ENCODE measurements at regions not wholly inside any gene's neighbourhood (a gene's known extent, or its start where the extent isn't known, plus 50 kb on each side); places are given as distances from the start of the nearest gene placed in this dataset.

GRCh38 chr17:72587156-72587555, 466.3 kb downstream of the SOX9 start:
- Histone ChIP-seq H3K36me3 (ENCODE audit: control insufficient read depth, insufficient read depth, low read length) (no peaks in the 10 kb centered on the region), H3K4me3 (ENCODE audit: low read depth, low read length) (no peak overlapping the region), H3K9me3 (ENCODE audit: control insufficient read depth in 2 of 2, low read length in 2 of 2) (no peaks in the 10 kb centered on the region), H3K27me3 (ENCODE audit: control insufficient read depth, insufficient read depth, low read length) (peaks cover 13% of the 10 kb centered on the region), H3K4me1 (ENCODE audit: control insufficient read depth, insufficient read depth, low read length, poor library complexity, severe bottlenecking) (peaks cover 10% of the 10 kb centered on the region), H3K27ac (ENCODE audit: insufficient read depth, low read length, poor library complexity, severe bottlenecking) (no peak overlapping the region)
- peaks cover 34% of the 10 kb centered on the region for H3K27me3 Mint-ChIP-seq
- no peak overlapping the region for H3K27ac Mint-ChIP-seq
- H3K36me3 Mint-ChIP-seq: no peaks in the 10 kb centered on the region
- H3K4me3 Mint-ChIP-seq: no peak overlapping the region
- peaks cover 0 to 6% (median 0%) of the 10 kb centered on the region in 7 donors for H3K9me3 Mint-ChIP-seq
- DNase-seq: no peak
- no peak for ATAC-seq (ENCODE audit: low read depth in 2 of 2)
- H3K4me1 Mint-ChIP-seq: peaks cover 3 to 21% (median 8%) of the 10 kb centered on the region in 4 donors

GRCh38 chr17:72587773-72588511, 467.1 kb downstream of the SOX9 start:
- no peaks in the 10 kb centered on the region for H3K36me3 ChIP-seq (ENCODE audit: control insufficient read depth, insufficient read depth, low read length)

GRCh38 chr17:72588561-72588960, 467.7 kb downstream of the SOX9 start:
- peaks cover 3 to 23% (median 10%) of the 10 kb centered on the region in 4 donors for H3K4me1 Mint-ChIP-seq
- Histone ChIP-seq H3K4me3 (ENCODE audit: low read depth, low read length) (no peak overlapping the region), H3K36me3 (ENCODE audit: control insufficient read depth, insufficient read depth, low read length) (no peaks in the 10 kb centered on the region), H3K4me1 (ENCODE audit: control insufficient read depth, insufficient read depth, low read length, poor library complexity, severe bottlenecking) (peaks cover 15% of the 10 kb centered on the region), H3K9me3 (ENCODE audit: control insufficient read depth in 2 of 2, low read length in 2 of 2) (no peaks in the 10 kb centered on the region), H3K27me3 (ENCODE audit: control insufficient read depth, insufficient read depth, low read length) (peaks cover 13% of the 10 kb centered on the region), H3K27ac (ENCODE audit: insufficient read depth, low read length, poor library complexity, severe bottlenecking) (no peak overlapping the region)
- no peak for DNase-seq
- peak overlapping the region in 1 of 4 donors; percentile 17 for H3K4me3 Mint-ChIP-seq
- H3K27ac Mint-ChIP-seq: no peak overlapping the region
- no peaks in the 10 kb centered on the region for H3K36me3 Mint-ChIP-seq
- H3K9me3 Mint-ChIP-seq: peaks cover 0 to 4% (median 0%) of the 10 kb centered on the region in 7 donors
- H3K27me3 Mint-ChIP-seq: peaks cover 42% of the 10 kb centered on the region
- no peak for ATAC-seq (ENCODE audit: low read depth in 2 of 2)

More at GRCh38 chr17:72587773-72588511, 467.1 kb downstream of the SOX9 start:
- H3K4me3 ChIP-seq (ENCODE audit: low read depth, low read length): no peak overlapping the region
- H3K4me1 ChIP-seq (ENCODE audit: control insufficient read depth, insufficient read depth, low read length, poor library complexity, severe bottlenecking): peaks cover 15% of the 10 kb centered on the region
- Mint-ChIP-seq H3K4me3 (no peak overlapping the region), H3K27ac (peak overlapping the region in 1 of 3 donors; percentile 48), H3K9me3 (peaks cover 0 to 4% (median 0%) of the 10 kb centered on the region in 7 donors), H3K36me3 (no peaks in the 10 kb centered on the region), H3K27me3 (peaks cover 36% of the 10 kb centered on the region), H3K4me1 (peaks cover 3 to 23% (median 8%) of the 10 kb centered on the region in 4 donors)
- H3K9me3 ChIP-seq (ENCODE audit: control insufficient read depth in 2 of 2, low read length in 2 of 2): no peaks in the 10 kb centered on the region
- DNase-seq: peak in 1 of 3 donors; percentile 12
- H3K27me3 ChIP-seq (ENCODE audit: control insufficient read depth, insufficient read depth, low read length): peaks cover 13% of the 10 kb centered on the region
- no peak overlapping the region for H3K27ac ChIP-seq (ENCODE audit: insufficient read depth, low read length, poor library complexity, severe bottlenecking)
- no peak for ATAC-seq (ENCODE audit: low read depth in 2 of 2)

GRCh38 chr17:72588961-72589360, 468.1 kb downstream of the SOX9 start:
- Histone ChIP-seq H3K36me3 (ENCODE audit: control insufficient read depth, insufficient read depth, low read length) (no peaks in the 10 kb centered on the region), H3K27me3 (ENCODE audit: control insufficient read depth, insufficient read depth, low read length) (peaks cover 13% of the 10 kb centered on the region), H3K4me3 (ENCODE audit: low read depth, low read length) (no peak overlapping the region), H3K9me3 (ENCODE audit: control insufficient read depth in 2 of 2, low read length in 2 of 2) (no peaks in the 10 kb centered on the region), H3K4me1 (ENCODE audit: control insufficient read depth, insufficient read depth, low read length, poor library complexity, severe bottlenecking) (peaks cover 15% of the 10 kb centered on the region), H3K27ac (ENCODE audit: insufficient read depth, low read length, poor library complexity, severe bottlenecking) (no peak overlapping the region)
- no peak for DNase-seq
- Mint-ChIP-seq H3K9me3 (peaks cover 0 to 4% (median 0%) of the 10 kb centered on the region in 7 donors), H3K27me3 (peaks cover 42% of the 10 kb centered on the region), H3K27ac (no peak overlapping the region), H3K4me1 (peaks cover 3 to 23% (median 11%) of the 10 kb centered on the region in 4 donors), H3K36me3 (no peaks in the 10 kb centered on the region), H3K4me3 (no peak overlapping the region)
- no peak for ATAC-seq (ENCODE audit: low read depth in 2 of 2)

GRCh38 chr17:72590382-72590781, 469.6 kb downstream of the SOX9 start:
- H3K27ac Mint-ChIP-seq: no peak overlapping the region
- ATAC-seq (ENCODE audit: low read depth in 2 of 2) (no peak), DNase-seq (no peak)
- peaks cover 42% of the 10 kb centered on the region for H3K27me3 Mint-ChIP-seq
- H3K36me3 Mint-ChIP-seq: no peaks in the 10 kb centered on the region
- no peak overlapping the region for H3K4me3 ChIP-seq (ENCODE audit: low read depth, low read length)
- H3K4me3 Mint-ChIP-seq: peak overlapping the region in 2 of 4 donors; percentile 3 to 26
- peaks cover 5 to 23% (median 9%) of the 10 kb centered on the region in 4 donors for H3K4me1 Mint-ChIP-seq
- H3K9me3 ChIP-seq (ENCODE audit: control insufficient read depth in 2 of 2, low read length in 2 of 2): no peaks in the 10 kb centered on the region
- H3K36me3 ChIP-seq (ENCODE audit: control insufficient read depth, insufficient read depth, low read length): no peaks in the 10 kb centered on the region
- H3K9me3 Mint-ChIP-seq: peaks cover 0 to 4% (median 0%) of the 10 kb centered on the region in 7 donors
- peaks cover 13% of the 10 kb centered on the region for H3K27me3 ChIP-seq (ENCODE audit: control insufficient read depth, insufficient read depth, low read length)
- H3K4me1 ChIP-seq (ENCODE audit: control insufficient read depth, insufficient read depth, low read length, poor library complexity, severe bottlenecking): peaks cover 15% of the 10 kb centered on the region
- H3K27ac ChIP-seq (ENCODE audit: insufficient read depth, low read length, poor library complexity, severe bottlenecking): no peak overlapping the region

GRCh38 chr17:72590882-72591281, 470.1 kb downstream of the SOX9 start:
- no peak for ATAC-seq (ENCODE audit: low read depth in 2 of 2)
- peaks cover 15% of the 10 kb centered on the region for H3K4me1 ChIP-seq (ENCODE audit: control insufficient read depth, insufficient read depth, low read length, poor library complexity, severe bottlenecking)
- Mint-ChIP-seq H3K4me1 (peaks cover 8 to 23% (median 9%) of the 10 kb centered on the region in 4 donors), H3K36me3 (no peaks in the 10 kb centered on the region), H3K4me3 (peak overlapping the region in 2 of 4 donors; percentile 48 to 75), H3K9me3 (peaks cover 0 to 4% (median 0%) of the 10 kb centered on the region in 7 donors), H3K27me3 (peaks cover 47% of the 10 kb centered on the region), H3K27ac (no peak overlapping the region)
- no peaks in the 10 kb centered on the region for H3K9me3 ChIP-seq (ENCODE audit: control insufficient read depth in 2 of 2, low read length in 2 of 2)
- no peak overlapping the region for H3K4me3 ChIP-seq (ENCODE audit: low read depth, low read length)
- no peak overlapping the region for H3K27ac ChIP-seq (ENCODE audit: insufficient read depth, low read length, poor library complexity, severe bottlenecking)
- no peak for DNase-seq
- peaks cover 13% of the 10 kb centered on the region for H3K27me3 ChIP-seq (ENCODE audit: control insufficient read depth, insufficient read depth, low read length)
- H3K36me3 ChIP-seq (ENCODE audit: control insufficient read depth, insufficient read depth, low read length): no peaks in the 10 kb centered on the region

GRCh38 chr17:72591289-72592241, 470.7 kb downstream of the SOX9 start:
- peaks cover 8 to 23% (median 9%) of the 10 kb centered on the region in 4 donors for H3K4me1 Mint-ChIP-seq
- no peak overlapping the region for H3K27ac ChIP-seq (ENCODE audit: insufficient read depth, low read length, poor library complexity, severe bottlenecking)
- peak overlapping the region; percentile 79 to 83 (median 80) for H3K4me3 Mint-ChIP-seq
- no peak for ATAC-seq (ENCODE audit: low read depth in 2 of 2)
- peaks cover 13% of the 10 kb centered on the region for H3K27me3 ChIP-seq (ENCODE audit: control insufficient read depth, insufficient read depth, low read length)
- no peaks in the 10 kb centered on the region for H3K9me3 ChIP-seq (ENCODE audit: control insufficient read depth in 2 of 2, low read length in 2 of 2)
- DNase-seq: peak in 1 of 3 donors; percentile 1
- H3K36me3 Mint-ChIP-seq: no peaks in the 10 kb centered on the region
- peaks cover 48% of the 10 kb centered on the region for H3K27me3 Mint-ChIP-seq
- H3K4me1 ChIP-seq (ENCODE audit: control insufficient read depth, insufficient read depth, low read length, poor library complexity, severe bottlenecking): peaks cover 15% of the 10 kb centered on the region
- no peaks in the 10 kb centered on the region for H3K36me3 ChIP-seq (ENCODE audit: control insufficient read depth, insufficient read depth, low read length)
- H3K9me3 Mint-ChIP-seq: peaks cover 0 to 3% (median 0%) of the 10 kb centered on the region in 7 donors
- H3K27ac Mint-ChIP-seq: no peak overlapping the region
- peak overlapping the region; percentile 54 for H3K4me3 ChIP-seq (ENCODE audit: low read depth, low read length)

Measured in CD4-positive, CD25-positive, alpha-beta regulatory T cell (primary cell).